ENCODE measurements at regions not wholly inside any gene's neighbourhood (a gene's known extent, or its start where the extent isn't known, plus 50 kb on each side); places are given as distances from the start of the nearest gene placed in this dataset.

- no peak for TF ChIP-seq CTCF (IDR thresholded peaks at IDR 0.05)
- TF ChIP-seq EZH2phosphoT487 (IDR thresholded peaks at IDR 0.05): no peak
- no peak for TF ChIP-seq EZH2 (IDR thresholded peaks at IDR 0.05)
Observed at GRCh38 chr13:71998223-71998622, 131.2 kb upstream of the DACH1 start.
